ENCODE measurements at regions not wholly inside any gene's neighbourhood (a gene's known extent, or its start where the extent isn't known, plus 50 kb on each side); places are given as distances from the start of the nearest gene placed in this dataset.

GRCh38 chr1:190736971-190737590 lies 259.4 kb upstream of the BRINP3 start:
- no peak for TF ChIP-seq CTCF (conservative IDR thresholded peaks at IDR 0.05; ENCODE audit: low read depth, low read length)
- no peak overlapping the region for H3K4me3 ChIP-seq (ENCODE audit: low read length)
- no peak for DNase-seq (ENCODE audit: low read depth)

- no peak overlapping the region for H3K4me3 ChIP-seq (ENCODE audit: low read length)
- no peak for DNase-seq (ENCODE audit: low read depth)
- no peak for TF ChIP-seq CTCF (conservative IDR thresholded peaks at IDR 0.05; ENCODE audit: low read depth, low read length)
Measured at GRCh38 chr1:190738317-190738716, 260.7 kb upstream of the BRINP3 start.

- no peak overlapping the region for H3K4me3 ChIP-seq (ENCODE audit: low read length)
- no peak for TF ChIP-seq CTCF (conservative IDR thresholded peaks at IDR 0.05; ENCODE audit: low read depth, low read length)
- no peak for DNase-seq (ENCODE audit: low read depth)
Measured at GRCh38 chr1:190739926-190740325, 262.3 kb upstream of the BRINP3 start.

DNA sequence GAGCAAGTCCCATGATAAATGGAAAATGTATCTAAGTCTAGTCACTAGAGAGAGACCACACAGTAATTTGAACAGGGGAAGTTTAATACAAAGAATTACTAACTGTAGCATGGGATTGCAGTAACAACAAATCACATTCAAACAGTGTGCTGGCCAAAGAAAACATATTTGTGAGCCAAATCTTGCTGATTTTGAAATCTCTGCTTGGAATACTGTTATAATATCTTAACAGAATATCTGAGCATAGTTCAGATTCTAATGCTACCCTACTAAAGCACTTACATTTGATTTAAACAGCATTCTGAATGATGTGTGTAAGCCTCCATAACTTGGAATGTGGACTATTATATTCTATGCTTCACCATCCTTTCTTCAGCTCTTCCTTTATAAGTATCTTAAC lies 270.0 kb upstream of the BRINP3 start:
- no peak overlapping the region for H3K4me3 ChIP-seq (ENCODE audit: low read length)
- TF ChIP-seq CTCF (conservative IDR thresholded peaks at IDR 0.05; ENCODE audit: low read depth, low read length): no peak
- peak; percentile 34 for DNase-seq (ENCODE audit: low read depth)

- no peak for TF ChIP-seq CTCF (conservative IDR thresholded peaks at IDR 0.05; ENCODE audit: low read depth, low read length)
- no peak for DNase-seq (ENCODE audit: low read depth)
- no peak overlapping the region for H3K4me3 ChIP-seq (ENCODE audit: low read length)
Measured at GRCh38 chr1:190752131-190752530, 274.5 kb upstream of the BRINP3 start.

DNA sequence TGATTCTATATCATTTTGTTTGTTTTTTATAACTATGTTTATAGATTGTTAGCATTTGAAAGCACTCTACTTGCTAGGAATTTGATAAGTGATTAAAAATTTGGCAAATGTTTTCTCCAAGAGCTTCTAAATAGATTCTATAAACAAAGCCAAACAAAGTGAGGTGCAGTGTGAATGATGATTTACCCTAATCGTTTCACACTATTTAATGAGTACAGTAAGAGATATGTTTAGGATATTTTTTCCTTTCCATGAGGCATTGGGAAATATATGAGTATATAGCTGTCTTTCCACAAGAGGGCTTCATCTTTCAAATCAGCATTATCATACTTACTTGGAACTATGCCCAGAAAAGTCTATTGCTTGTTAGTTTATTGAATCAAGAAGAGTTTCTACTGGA lies 277.0 kb upstream of the BRINP3 start:
- peak; percentile 49 for DNase-seq (ENCODE audit: low read depth)
- H3K4me3 ChIP-seq (ENCODE audit: low read length): no peak overlapping the region
- peak; percentile 31 for TF ChIP-seq CTCF (conservative IDR thresholded peaks at IDR 0.05; ENCODE audit: low read depth, low read length)

- H3K4me3 ChIP-seq (ENCODE audit: low read length): no peak overlapping the region
Measured at GRCh38 chr1:190759807-190760206, 282.1 kb upstream of the BRINP3 start.

More at GRCh38 chr1:190759807-190760206, 282.1 kb upstream of the BRINP3 start:
- no peak for TF ChIP-seq CTCF (conservative IDR thresholded peaks at IDR 0.05; ENCODE audit: low read depth, low read length)
- no peak for DNase-seq (ENCODE audit: low read depth)
